Caco-2 (cell line): ENCODE measurements at regions not wholly inside any gene's neighbourhood (a gene's known extent, or its start where the extent isn't known, plus 50 kb on each side); places are given as distances from the start of the nearest gene placed in this dataset.

Source experiments
- BruUV-seq: library from RNA; stranded (reverse); fragments of 400-500 nt; replicated peaks from 2 replicates; lab custom pipeline; 2021; lab: Mats Ljungman, UMichigan
- CTCF ChIA-PET: fragments of 300-600 bp; sonication (Branson Sonifier 250); formaldehyde crosslinking; loops from one replicate; lab custom pipeline; 2022; ENCODE audit warnings: antibody characterized with exemption; lab: Charles Lee
- POLR2A ChIA-PET: fragments of 300-600 bp; sonication (Branson Sonifier 250); formaldehyde crosslinking; loops from one replicate; lab custom pipeline; 2022; ENCODE audit warnings: antibody characterized with exemption; lab: Charles Lee
- DNase-seq, 2 experiments: peaks; one replicate each; pipeline versions ENCODE4 v3.0.0 to v3.0.0-alpha.2; 2020 to 2022
- H3K27me3 ChIP-seq: replicated peaks from 2 replicates; pipeline ENCODE4 v1.6.0; 2011; ENCODE audit warnings: low read length; ENCODE audit not compliant: control insufficient read depth, insufficient read depth
- H3K36me3 ChIP-seq: 2 replicates; pipeline ENCODE4 v1.5.1; 2011; ENCODE audit warnings: low read length; ENCODE audit not compliant: control insufficient read depth, insufficient read depth
- H3K4me1 ChIP-seq: fragments of 250-450 bp; sonication (Bioruptor Pico); 2 replicates; pipeline ENCODE4 v1.5.1; 2020; ENCODE audit warnings: mild to moderate bottlenecking
- H3K4me3 ChIP-seq: 2 replicates; pipeline ENCODE4 v1.5.1; 2011; ENCODE audit warnings: low read depth, mild to moderate bottlenecking, control low read depth, low read length
- H3K9me3 ChIP-seq: fragments of 250-450 bp; sonication (Bioruptor Pico); 2 replicates; pipeline ENCODE4 v1.5.1; 2020; ENCODE audit warnings: mild to moderate bottlenecking, moderate library complexity
- H3K27ac Mint-ChIP-seq: one replicate; pipeline ENCODE4 v1.8.0; 2022; ENCODE audit warnings: mixed read lengths; ENCODE audit not compliant: unreplicated experiment
- H3K27me3 Mint-ChIP-seq: one replicate; pipeline ENCODE4 v1.8.0; 2022; ENCODE audit warnings: mixed read lengths; ENCODE audit not compliant: insufficient read depth, unreplicated experiment
- H3K36me3 Mint-ChIP-seq: one replicate; pipeline ENCODE4 v1.8.0; 2022; ENCODE audit warnings: mild to moderate bottlenecking, mixed read lengths; ENCODE audit not compliant: insufficient read depth, unreplicated experiment
- H3K4me1 Mint-ChIP-seq: one replicate; pipeline ENCODE4 v1.8.0; 2022; ENCODE audit warnings: low read depth, mixed read lengths; ENCODE audit not compliant: unreplicated experiment
- H3K4me3 Mint-ChIP-seq: one replicate; pipeline ENCODE4 v1.8.0; 2022; ENCODE audit warnings: mild to moderate bottlenecking, moderate library complexity, mixed read lengths; ENCODE audit not compliant: unreplicated experiment
- H3K9me3 Mint-ChIP-seq: one replicate; pipeline ENCODE4 v1.8.0; 2022; ENCODE audit warnings: mixed read lengths; ENCODE audit not compliant: unreplicated experiment
- intact Hi-C: fragments of 100-400 bp; cut with micrococcal nuclease; formaldehyde crosslinking; loops from one replicate; pipeline ENCODE4 v1.10.0; 2022; ENCODE audit not compliant: unreplicated experiment
- TF ChIP-seq, protein P1 (sequence below), 2 experiments: fragments of 200-600 bp in 1 of 2; IDR thresholded peaks; 1 replicate in 1 of 2; 2 replicates in 1 of 2; pipeline versions ENCODE4 v1.5.1 to v1.8.0; 2011 to 2022; ENCODE audit warnings: antibody characterized with exemption in 1 of 2, control low read depth in 1 of 2, inconsistent platforms in 1 of 2, low read depth in 1 of 2, low read length in 1 of 2, mild to moderate bottlenecking in 1 of 2, moderate library complexity in 1 of 2; ENCODE audit not compliant: insufficient read depth in 1 of 2, severe bottlenecking in 1 of 2, unreplicated experiment in 1 of 2

DNA sequence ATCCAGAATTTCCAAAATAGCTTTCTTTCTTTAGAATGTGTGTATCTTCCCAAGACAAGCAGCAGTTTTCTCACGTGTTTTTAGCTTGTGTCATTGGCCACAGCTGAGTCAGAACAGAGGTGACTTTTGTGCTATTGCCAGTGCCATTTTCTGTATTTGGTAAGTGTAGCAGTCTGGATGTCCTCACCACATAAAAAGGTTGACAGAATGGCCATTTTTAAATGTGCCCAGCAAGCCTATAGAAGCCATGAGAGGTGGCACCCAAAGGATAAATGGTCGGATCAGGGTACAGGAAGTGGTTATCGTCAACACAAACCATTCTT is 269.5 kb upstream of the HSF2 start:
- H3K4me1 ChIP-seq: no peaks in the 10 kb centered on the region
- no peak overlapping the region for H3K4me3 ChIP-seq
- H3K4me3 Mint-ChIP-seq: no peak overlapping the region
- H3K36me3 Mint-ChIP-seq: no peaks in the 10 kb centered on the region
- H3K9me3 ChIP-seq: no peaks in the 10 kb centered on the region
- H3K9me3 Mint-ChIP-seq: no peaks in the 10 kb centered on the region
- TF ChIP-seq, protein P1, sequence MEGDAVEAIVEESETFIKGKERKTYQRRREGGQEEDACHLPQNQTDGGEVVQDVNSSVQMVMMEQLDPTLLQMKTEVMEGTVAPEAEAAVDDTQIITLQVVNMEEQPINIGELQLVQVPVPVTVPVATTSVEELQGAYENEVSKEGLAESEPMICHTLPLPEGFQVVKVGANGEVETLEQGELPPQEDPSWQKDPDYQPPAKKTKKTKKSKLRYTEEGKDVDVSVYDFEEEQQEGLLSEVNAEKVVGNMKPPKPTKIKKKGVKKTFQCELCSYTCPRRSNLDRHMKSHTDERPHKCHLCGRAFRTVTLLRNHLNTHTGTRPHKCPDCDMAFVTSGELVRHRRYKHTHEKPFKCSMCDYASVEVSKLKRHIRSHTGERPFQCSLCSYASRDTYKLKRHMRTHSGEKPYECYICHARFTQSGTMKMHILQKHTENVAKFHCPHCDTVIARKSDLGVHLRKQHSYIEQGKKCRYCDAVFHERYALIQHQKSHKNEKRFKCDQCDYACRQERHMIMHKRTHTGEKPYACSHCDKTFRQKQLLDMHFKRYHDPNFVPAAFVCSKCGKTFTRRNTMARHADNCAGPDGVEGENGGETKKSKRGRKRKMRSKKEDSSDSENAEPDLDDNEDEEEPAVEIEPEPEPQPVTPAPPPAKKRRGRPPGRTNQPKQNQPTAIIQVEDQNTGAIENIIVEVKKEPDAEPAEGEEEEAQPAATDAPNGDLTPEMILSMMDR (IDR thresholded peaks at IDR 0.05; ENCODE audit: insufficient read depth in 1 of 2, low read depth in 1 of 2, low read length in 1 of 2, severe bottlenecking in 1 of 2, unreplicated experiment in 1 of 2): no peak
- H3K27ac Mint-ChIP-seq: no peak overlapping the region
- no peaks in the 10 kb centered on the region for H3K36me3 ChIP-seq
- no TSS peak for BruUV-seq
- peaks cover 8% of the 10 kb centered on the region for H3K27me3 Mint-ChIP-seq
- ChIA-PET POLR2A (no interaction called here), CTCF (no interaction called here)
- no peaks in the 10 kb centered on the region for H3K27me3 ChIP-seq
- no peak for DNase-seq
- H3K4me1 Mint-ChIP-seq: no peaks in the 10 kb centered on the region
- intact Hi-C loops: no loop called here

DNA sequence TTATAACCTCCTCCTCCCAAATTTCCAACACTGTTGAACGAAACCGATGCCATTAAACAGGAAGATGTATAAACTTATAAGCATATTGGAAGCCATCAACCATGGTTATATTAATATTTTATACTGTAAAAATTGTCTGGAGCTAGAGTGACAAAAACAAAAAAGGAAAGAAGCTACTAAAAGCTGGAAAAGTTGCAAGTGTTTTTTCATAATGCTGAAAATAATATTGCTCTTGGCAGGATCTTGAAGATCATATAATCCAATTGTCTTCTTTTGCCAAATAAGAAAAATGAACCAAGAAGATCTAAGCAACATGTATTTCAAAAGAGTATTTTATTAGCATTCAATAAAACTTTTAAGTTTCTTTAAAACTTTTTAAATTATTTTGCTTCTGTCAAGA is 268.9 kb upstream of the HSF2 start:
- TF ChIP-seq, protein P1 (IDR thresholded peaks at IDR 0.05; ENCODE audit: insufficient read depth in 1 of 2, low read depth in 1 of 2, low read length in 1 of 2, severe bottlenecking in 1 of 2, unreplicated experiment in 1 of 2): no peak
- no peaks in the 10 kb centered on the region for H3K4me1 ChIP-seq
- Mint-ChIP-seq H3K27ac (no peak overlapping the region), H3K4me3 (no peak overlapping the region), H3K27me3 (peaks cover 8% of the 10 kb centered on the region), H3K4me1 (no peaks in the 10 kb centered on the region), H3K36me3 (no peaks in the 10 kb centered on the region), H3K9me3 (no peaks in the 10 kb centered on the region)
- ChIA-PET POLR2A (no interaction called here), CTCF (no interaction called here)
- intact Hi-C loops: no loop called here
- no peaks in the 10 kb centered on the region for H3K27me3 ChIP-seq
- H3K36me3 ChIP-seq: no peaks in the 10 kb centered on the region
- no peaks in the 10 kb centered on the region for H3K9me3 ChIP-seq
- BruUV-seq: no TSS peak
- no peak overlapping the region for H3K4me3 ChIP-seq
- DNase-seq: no peak

DNA sequence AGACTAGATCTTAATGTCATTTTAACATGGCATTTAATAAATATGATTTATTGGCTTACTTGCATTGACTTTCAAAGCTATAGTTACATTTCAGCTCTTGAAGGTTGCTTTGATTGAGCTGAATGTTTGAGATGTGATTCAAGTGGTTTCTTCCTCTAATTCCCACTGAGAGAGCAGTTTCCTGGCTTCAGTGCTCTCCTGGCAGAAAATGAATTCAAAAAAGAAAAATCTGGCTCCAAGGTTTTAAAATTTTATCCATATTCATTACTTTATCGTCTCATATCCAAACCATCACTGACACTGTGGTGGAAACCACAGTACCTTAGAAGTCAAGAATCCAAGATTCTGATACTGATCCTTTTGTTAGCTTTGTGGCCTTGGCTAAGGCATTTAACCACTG is 263.1 kb upstream of the HSF2 start:
- intact Hi-C loops: no loop called here
- ChIA-PET CTCF (no interaction called here), POLR2A (no interaction called here)
- Histone ChIP-seq H3K4me3 (no peak overlapping the region), H3K4me1 (no peaks in the 10 kb centered on the region), H3K9me3 (no peaks in the 10 kb centered on the region), H3K36me3 (no peaks in the 10 kb centered on the region), H3K27me3 (no peaks in the 10 kb centered on the region)
- Mint-ChIP-seq H3K9me3 (no peaks in the 10 kb centered on the region), H3K27ac (no peak overlapping the region), H3K4me3 (no peak overlapping the region), H3K36me3 (no peaks in the 10 kb centered on the region), H3K27me3 (no peaks in the 10 kb centered on the region), H3K4me1 (no peaks in the 10 kb centered on the region)
- DNase-seq: no peak
- BruUV-seq: no TSS peak
- TF ChIP-seq, protein P1 (IDR thresholded peaks at IDR 0.05; ENCODE audit: insufficient read depth in 1 of 2, low read depth in 1 of 2, low read length in 1 of 2, severe bottlenecking in 1 of 2, unreplicated experiment in 1 of 2): no peak
